A549 (cell line): ENCODE measurements at regions not wholly inside any gene's neighbourhood (a gene's known extent, or its start where the extent isn't known, plus 50 kb on each side); places are given as distances from the start of the nearest gene placed in this dataset.

Experiments
- ATAC-seq, 2 experiments: fragments of 200-7000 bp in 1 of 2; fragments of >200 bp in 1 of 2; cut with Nextera tagmentation in 1 of 2; cut with Tn5 transposase in 1 of 2; 3 replicates each; pipeline versions ENCODE4 v1.8.0 to v1.9.1; 2018 to 2020; ENCODE audit warnings: mild to moderate bottlenecking in 1 of 2, moderate library complexity in 1 of 2
- CTCF ChIA-PET: fragments of 300-600 bp; sonication (Branson Sonifier 250); formaldehyde crosslinking; extraction: SDS; loops from one replicate; lab custom pipeline; 2021; ENCODE audit warnings: antibody characterized with exemption, inconsistent platforms; lab: Yijun Ruan, JAX
- POLR2A ChIA-PET: fragments of 350-600 bp; formaldehyde crosslinking; extraction: SDS; loops from one replicate; lab custom pipeline; 2021; ENCODE audit warnings: antibody characterized with exemption, inconsistent platforms; lab: Yijun Ruan, JAX
- DNase-seq, 2 experiments: peaks; one replicate each; pipeline versions ENCODE4 v3.0.0 to v3.0.0-alpha.2; 2011 to 2016; ENCODE audit warnings: low read depth in 1 of 2, low spot score in 1 of 2
- FAIRE-seq: peaks from 2 replicates; lab custom pipeline; 2011; peaks lifted over from hg19 to GRCh38; lab: Jason Lieb, UNC
- H3K27ac ChIP-seq, 2 experiments: fragments of >200 bp; sonication (Bioruptor Twin); formaldehyde crosslinking; 3 replicates each; pipeline ENCODE4 v1.5.1; 2016 to 2017
- H3K4me1 ChIP-seq: fragments of >200 bp; sonication (Bioruptor Twin); formaldehyde crosslinking; 3 replicates; pipeline ENCODE4 v1.6.1; 2016
- H3K4me2 ChIP-seq: fragments of >200 bp; sonication (Bioruptor Twin); formaldehyde crosslinking; 3 replicates; pipeline ENCODE4 v1.6.1; 2016
- H3K4me3 ChIP-seq: fragments of >200 bp; sonication (Bioruptor Twin); formaldehyde crosslinking; 3 replicates; pipeline ENCODE4 v1.5.1; 2016
- H3K9me3 ChIP-seq: fragments of >200 bp; sonication (Bioruptor Twin); formaldehyde crosslinking; 3 replicates; pipeline ENCODE4 v1.6.1; 2016
- ATOH8 ChIP-seq: fragments of 250-450 bp; sonication (Bioruptor Pico); IDR thresholded peaks from 2 replicates; pipeline ENCODE4 v1.5.0; 2020; ENCODE audit warnings: low read depth, mild to moderate bottlenecking, moderate library complexity
- BCL3 ChIP-seq: fragments of >200 bp; sonication (Bioruptor Twin); formaldehyde crosslinking; IDR thresholded peaks from 3 replicates; pipeline ENCODE4 v1.6.1; 2016
- BHLHE40 ChIP-seq: IDR thresholded peaks from 2 replicates; pipeline ENCODE4 v1.6.1; 2012; ENCODE audit warnings: low read depth, low read length, inconsistent platforms
- CEBPB ChIP-seq, 2 experiments: fragments of >200 bp in 1 of 2; sonication (Bioruptor Twin) in 1 of 2; formaldehyde crosslinking in 1 of 2; IDR thresholded peaks; 2 replicates each; pipeline ENCODE4 v1.6.1; 2012 to 2016
- EHMT2 ChIP-seq: fragments of 200-600 bp; sonication (generic); IDR thresholded peaks from 2 replicates; pipeline ENCODE4 v1.6.1; 2016; ENCODE audit warnings: antibody characterized with exemption, low read depth, mild to moderate bottlenecking, moderate library complexity
- EP300 ChIP-seq, 2 experiments: fragments of >200 bp; sonication (Bioruptor Twin); formaldehyde crosslinking; IDR thresholded peaks; 2 replicates in 1 of 2; 3 replicates in 1 of 2; pipeline ENCODE4 v1.6.1; 2016 to 2017
- FOSL2 ChIP-seq, 2 experiments: fragments of 450-650 bp in 1 of 2; fragments of >200 bp in 1 of 2; sonication (Bioruptor Twin) in 1 of 2; formaldehyde crosslinking; IDR thresholded peaks; 2 replicates each; pipeline versions ENCODE4 v1.5.0 to v1.6.1; 2016 to 2020; ENCODE audit warnings: mild to moderate bottlenecking in 1 of 2, moderate library complexity in 1 of 2
- HEYL ChIP-seq: fragments of 250-450 bp; sonication (Bioruptor Pico); IDR thresholded peaks from 2 replicates; pipeline ENCODE4 v1.8.0; 2021; ENCODE audit warnings: mild to moderate bottlenecking, moderate library complexity
- HOXA7 ChIP-seq: fragments of 250-450 bp; sonication (Bioruptor Pico); IDR thresholded peaks from 2 replicates; pipeline ENCODE4 v1.5.0; 2020; ENCODE audit warnings: mild to moderate bottlenecking, moderate library complexity
- HOXB5 ChIP-seq: fragments of 250-450 bp; sonication (Bioruptor Pico); IDR thresholded peaks from 2 replicates; pipeline ENCODE4 v1.5.0; 2020; ENCODE audit warnings: mild to moderate bottlenecking, moderate library complexity
- KDM5A ChIP-seq: fragments of 200-600 bp; sonication (generic); IDR thresholded peaks from 2 replicates; pipeline ENCODE4 v1.6.1; 2016; ENCODE audit warnings: antibody characterized with exemption, mild to moderate bottlenecking
- RAD21 ChIP-seq, 2 experiments: fragments of >200 bp in 1 of 2; sonication (Bioruptor Twin) in 1 of 2; formaldehyde crosslinking in 1 of 2; IDR thresholded peaks in 1 of 2; conservative IDR thresholded peaks in 1 of 2; 2 replicates in 1 of 2; 3 replicates in 1 of 2; pipeline ENCODE4 v1.6.1; 2012 to 2018; ENCODE audit warnings: inconsistent platforms in 1 of 2
- REST ChIP-seq: fragments of 200-600 bp; sonication (generic); IDR thresholded peaks from 2 replicates; pipeline ENCODE4 v1.6.1; 2016; ENCODE audit warnings: antibody characterized with exemption, mild to moderate bottlenecking, moderate library complexity
- RFX5 ChIP-seq: fragments of 450-650 bp; IDR thresholded peaks from 2 replicates; pipeline ENCODE4 v1.7.1; 2014; ENCODE audit warnings: antibody characterized with exemption, mild to moderate bottlenecking, moderate library complexity
- RNF2 ChIP-seq: fragments of 200-600 bp; sonication (generic); IDR thresholded peaks from 2 replicates; pipeline ENCODE4 v1.6.1; 2016; ENCODE audit warnings: low read depth, mild to moderate bottlenecking, antibody characterized with exemption, moderate library complexity, borderline replicate concordance
- TFCP2L1 ChIP-seq: fragments of 250-450 bp; sonication (Bioruptor Pico); IDR thresholded peaks from 2 replicates; pipeline ENCODE4 v1.5.0; 2021; ENCODE audit warnings: mild to moderate bottlenecking
- TP53 ChIP-seq: fragments of 250-450 bp; sonication (Bioruptor Pico); IDR thresholded peaks from 2 replicates; pipeline ENCODE4 v1.5.0; 2021; ENCODE audit warnings: mild to moderate bottlenecking, moderate library complexity
- ZC3H11A ChIP-seq: fragments of 450-650 bp; IDR thresholded peaks from 2 replicates; pipeline ENCODE4 v1.6.1; 2014; ENCODE audit warnings: antibody characterized with exemption, mild to moderate bottlenecking
- ZNF302 ChIP-seq: fragments of 250-450 bp; sonication (Bioruptor Pico); IDR thresholded peaks from 2 replicates; pipeline ENCODE4 v1.9.0; 2021; ENCODE audit warnings: inconsistent platforms, mild to moderate bottlenecking, moderate library complexity
- WGBS: methylation state at CpG from one replicate; pipeline ENCODE4 v1.1.6; 2017; ENCODE audit errors: missing lambda C conversion rate; 5-methylcytosine and 5-hydroxymethylcytosine counted together

- 18% methylated on average over 7 of the region's 7 CpGs for WGBS
- FAIRE-seq: no peak
- no peak for DNase-seq
- POLR2A ChIA-PET: no interaction called here
- Histone ChIP-seq H3K4me1 (no peaks in the 10 kb centered on the region), H3K4me2 (no peak overlapping the region), H3K4me3 (no peak overlapping the region), H3K9me3 (no peaks in the 10 kb centered on the region), H3K27ac (no peak overlapping the region)
- no peak for TF ChIP-seq REST
- TF ChIP-seq RNF2: no peak
- no peak for TF ChIP-seq BHLHE40
- TF ChIP-seq ATOH8 (CRISPR knock-in tag): no peak
- no peak for TF ChIP-seq HOXB5
- TF ChIP-seq EP300 (IDR thresholded peaks at IDR 0.05): no peak
- TF ChIP-seq HOXA7 (CRISPR knock-in tag): no peak
- no peak for TF ChIP-seq TFCP2L1 (CRISPR knock-in tag)
- no peak for TF ChIP-seq RAD21 (conservative IDR thresholded peaks at IDR 0.05 in 1 of 2, IDR thresholded peaks at IDR 0.05 in 1 of 2)
- TF ChIP-seq HEYL (CRISPR knock-in tag): no peak
- TF ChIP-seq BCL3: no peak
- no peak for TF ChIP-seq EHMT2
- ATAC-seq: no peak
- CTCF ChIA-PET: no interaction called here
These were observed 88.4 kb upstream of the C1orf174 start for GRCh38 chr1:3988431-3988830.

GRCh38 chr1:3989465-3989864 is 89.4 kb upstream of the C1orf174 start:
- Histone ChIP-seq H3K9me3 (no peaks in the 10 kb centered on the region), H3K4me2 (no peak overlapping the region), H3K4me3 (no peak overlapping the region), H3K4me1 (no peaks in the 10 kb centered on the region), H3K27ac (no peak overlapping the region)
- ChIA-PET POLR2A (no interaction called here), CTCF (no interaction called here)
- no peak for FAIRE-seq
- DNase-seq: no peak
- 14% methylated on average over 2 of the region's 2 CpGs for WGBS
- no peak for ATAC-seq
- no peak for TF ChIP-seq CEBPB (IDR thresholded peaks at IDR 0.05)
- TF ChIP-seq TP53 (CRISPR knock-in tag): no peak
- no peak for TF ChIP-seq ZNF302 (CRISPR knock-in tag)
- no peak for TF ChIP-seq FOSL2 (IDR thresholded peaks at IDR 0.05)
- TF ChIP-seq FOSL2 (CRISPR knock-in tag; IDR thresholded peaks at IDR 0.05): no peak
- no peak for TF ChIP-seq RFX5
- TF ChIP-seq KDM5A: no peak
- no peak for TF ChIP-seq ZC3H11A
